Astrocyte of the spinal cord (primary cell): ENCODE measurements at regions not wholly inside any gene's neighbourhood (a gene's known extent, or its start where the extent isn't known, plus 50 kb on each side); places are given as distances from the start of the nearest gene placed in this dataset.

Experiments used
- DNase-seq: peaks from one replicate; pipeline ENCODE4 v3.0.0; 2011; ENCODE audit warnings: low read depth, low spot score
- H3K4me3 ChIP-seq: 2 replicates; pipeline ENCODE4 v1.5.1; 2011; ENCODE audit warnings: low read depth, mild to moderate bottlenecking, low read length, moderate library complexity
- CTCF ChIP-seq: IDR thresholded peaks from 2 replicates; pipeline ENCODE4 v1.5.1; 2012; ENCODE audit warnings: low read depth, mild to moderate bottlenecking, low read length, inconsistent platforms
- in situ Hi-C: cut with HindIII; loops from 2 replicates; pipeline ENCODE4 v1.10.0; 2017; ENCODE audit warnings: low sequenced_read_pairs

GRCh38 chr12:111196532-111196931 is 172.4 kb downstream of the PHETA1 start:
- in situ Hi-C loops: no loop called here
- TF ChIP-seq CTCF: no peak
- no peak for DNase-seq

GRCh38 chr12:111195316-111195715 is 173.6 kb downstream of the PHETA1 start:
- no peak for TF ChIP-seq CTCF
- H3K4me3 ChIP-seq: no peak overlapping the region
- in situ Hi-C loops: no loop called here
- DNase-seq: no peak

More at GRCh38 chr12:111196532-111196931, 172.4 kb downstream of the PHETA1 start:
- H3K4me3 ChIP-seq: no peak overlapping the region

GRCh38 chr12:111194703-111195051 is 174.2 kb downstream of the PHETA1 start:
- no peak for DNase-seq
- no peak for TF ChIP-seq CTCF
- H3K4me3 ChIP-seq: no peak overlapping the region
- in situ Hi-C loops: no loop called here

GRCh38 chr12:111193977-111194702 is 174.8 kb downstream of the PHETA1 start:
- DNase-seq: no peak
- no peak for TF ChIP-seq CTCF
- H3K4me3 ChIP-seq: no peak overlapping the region
- in situ Hi-C loops: no loop called here

GRCh38 chr12:111193496-111193895 is 175.4 kb downstream of the PHETA1 start:
- DNase-seq: no peak
- in situ Hi-C loops: no loop called here
- no peak for TF ChIP-seq CTCF
- H3K4me3 ChIP-seq: no peak overlapping the region

- TF ChIP-seq CTCF: no peak
- in situ Hi-C loops: no loop called here
- H3K4me3 ChIP-seq: no peak overlapping the region
- DNase-seq: no peak
Observed at GRCh38 chr12:111193067-111193466, 175.8 kb downstream of the PHETA1 start.
